ENCODE measurements at regions not wholly inside any gene's neighbourhood (a gene's known extent, or its start where the extent isn't known, plus 50 kb on each side); places are given as distances from the start of the nearest gene placed in this dataset.
"Not testable (repeated sequence)": the region's sequence is repeated elsewhere in the genome, so short reads cannot be mapped to it uniquely, and the experiment has no call there.

DNA sequence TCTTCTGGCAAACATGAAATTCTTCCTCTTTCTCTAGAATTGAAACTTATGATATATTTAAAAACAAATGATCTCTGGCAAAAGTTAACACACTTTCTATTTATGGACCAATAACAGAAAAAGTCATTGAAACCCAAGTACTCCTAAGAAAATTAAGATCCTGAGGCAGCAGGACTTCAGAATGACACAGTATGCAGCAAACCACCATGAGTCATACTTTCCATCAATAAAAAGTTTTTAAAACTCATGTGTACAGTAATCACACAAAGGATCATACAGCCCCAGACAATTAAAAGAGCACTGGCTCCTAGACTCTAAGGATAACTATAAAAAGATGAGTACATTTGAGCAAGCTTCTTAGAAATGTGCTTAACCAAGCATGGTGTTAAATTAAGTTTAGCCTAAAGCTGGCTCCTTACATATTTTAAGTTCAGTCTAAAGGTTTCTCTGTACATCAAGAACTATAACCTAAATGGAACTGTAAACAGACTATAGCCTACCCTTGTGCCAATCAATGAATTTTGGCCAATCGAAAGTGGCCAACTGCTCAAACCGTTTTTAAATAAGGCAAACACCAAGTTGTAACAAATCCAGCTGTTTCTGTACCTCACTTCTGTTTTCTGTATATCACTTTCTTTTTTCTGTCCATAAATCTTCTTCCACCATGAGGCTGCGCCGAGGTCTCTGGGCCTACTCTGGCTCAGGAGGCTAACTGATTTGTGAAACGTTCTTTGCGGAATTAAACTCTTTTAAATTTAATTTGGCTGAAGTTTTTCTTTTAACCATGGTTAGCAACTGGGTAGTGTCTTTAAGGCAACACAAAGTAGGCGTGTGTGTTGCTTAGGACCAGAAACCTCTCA, 232.1 kb upstream of the PIK3R1 start:
- DNase-seq (ENCODE audit: low spot score) = peak; percentile 60
- Histone ChIP-seq H3K4me2 (no peak overlapping the region), H3K36me3 (replicated peaks; ENCODE audit: insufficient read depth, low read depth) (no peaks in the 10 kb centered on the region), H4K20me1 (ENCODE audit: insufficient read depth, poor library complexity, severe bottlenecking) (no peaks in the 10 kb centered on the region), H3K4me3 (no peak overlapping the region), H3K4me1 (ENCODE audit: insufficient read depth) (peaks cover 17% of the 10 kb centered on the region), H2AFZ (no peak overlapping the region), H3K27ac (peak overlapping the region; percentile 65), H3K79me2 (no peaks in the 10 kb centered on the region), H3K9me3 (ENCODE audit: low read depth) (no peaks in the 10 kb centered on the region), H3K9me2 (replicated peaks; ENCODE audit: insufficient read depth) (no peaks in the 10 kb centered on the region), H3K27me3 (no peaks in the 10 kb centered on the region)
- WGBS (ENCODE audit: low lambda C conversion rate, missing lambda C conversion rate) = 88% methylated on average over 7 of the region's 7 CpGs
- TF ChIP-seq EZH2phosphoT487 (IDR thresholded peaks at IDR 0.05; ENCODE audit: low read depth, severe bottlenecking, unreplicated experiment) = no peak
- TF ChIP-seq EZH2 (IDR thresholded peaks at IDR 0.05; ENCODE audit: borderline replicate concordance) = no peak
- TF ChIP-seq CTCF (IDR thresholded peaks at IDR 0.05; ENCODE audit: poor library complexity) = no peak

- H3K27me3 ChIP-seq; H4K20me1 ChIP-seq (ENCODE audit: insufficient read depth, poor library complexity, severe bottlenecking); H3K4me3 ChIP-seq; DNase-seq (ENCODE audit: low spot score); H3K36me3 ChIP-seq (replicated peaks; ENCODE audit: insufficient read depth, low read depth); H3K27ac ChIP-seq; H2AFZ ChIP-seq; H3K4me2 ChIP-seq; H3K9me3 ChIP-seq (ENCODE audit: low read depth); H3K79me2 ChIP-seq; H3K9me2 ChIP-seq (replicated peaks; ENCODE audit: insufficient read depth): not testable (repeated sequence)
- WGBS (ENCODE audit: low lambda C conversion rate, missing lambda C conversion rate) = over 99% methylated on average over 4 of the region's 4 CpGs
- peaks cover 17% of the 10 kb centered on the region for H3K4me1 ChIP-seq (ENCODE audit: insufficient read depth)
Observed at GRCh38 chr5:67982160-67982559, 233.4 kb upstream of the PIK3R1 start.

DNA sequence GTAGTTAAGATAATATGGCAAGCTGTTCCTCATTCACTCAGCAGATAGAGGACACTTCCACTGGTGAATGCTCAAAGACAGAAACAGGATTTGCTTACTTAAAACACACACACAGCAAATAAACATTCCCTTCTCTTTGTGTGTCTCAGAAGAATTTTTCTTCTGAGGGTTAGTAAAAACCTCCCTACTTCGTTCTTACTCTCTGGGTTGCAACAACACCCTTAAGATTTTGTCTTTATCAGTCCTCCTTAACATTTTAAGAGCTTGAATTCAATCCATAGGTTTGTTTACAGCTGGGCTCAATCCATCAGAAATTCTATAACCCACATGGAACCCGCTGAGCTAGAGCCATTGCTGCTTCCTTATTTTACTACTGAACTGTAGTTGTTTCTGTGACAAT, 237.4 kb upstream of the PIK3R1 start:
- Histone ChIP-seq H3K4me1 (ENCODE audit: insufficient read depth) (no peaks in the 10 kb centered on the region), H3K4me3 (no peak overlapping the region), H2AFZ (no peak overlapping the region), H3K9me3 (ENCODE audit: low read depth) (no peaks in the 10 kb centered on the region), H3K27me3 (no peaks in the 10 kb centered on the region), H3K79me2 (no peaks in the 10 kb centered on the region), H3K36me3 (replicated peaks; ENCODE audit: insufficient read depth, low read depth) (no peaks in the 10 kb centered on the region), H3K27ac (no peak overlapping the region), H3K9me2 (replicated peaks; ENCODE audit: insufficient read depth) (no peaks in the 10 kb centered on the region), H3K4me2 (no peak overlapping the region), H4K20me1 (ENCODE audit: insufficient read depth, poor library complexity, severe bottlenecking) (no peaks in the 10 kb centered on the region)
- no peak for DNase-seq (ENCODE audit: low spot score)
- TF ChIP-seq EZH2 (IDR thresholded peaks at IDR 0.05; ENCODE audit: borderline replicate concordance) = no peak
- no peak for TF ChIP-seq EZH2phosphoT487 (IDR thresholded peaks at IDR 0.05; ENCODE audit: low read depth, severe bottlenecking, unreplicated experiment)
- no peak for TF ChIP-seq CTCF (IDR thresholded peaks at IDR 0.05; ENCODE audit: poor library complexity)
- 42% methylated on average over 2 of the region's 2 CpGs for WGBS (ENCODE audit: low lambda C conversion rate, missing lambda C conversion rate)

DNA sequence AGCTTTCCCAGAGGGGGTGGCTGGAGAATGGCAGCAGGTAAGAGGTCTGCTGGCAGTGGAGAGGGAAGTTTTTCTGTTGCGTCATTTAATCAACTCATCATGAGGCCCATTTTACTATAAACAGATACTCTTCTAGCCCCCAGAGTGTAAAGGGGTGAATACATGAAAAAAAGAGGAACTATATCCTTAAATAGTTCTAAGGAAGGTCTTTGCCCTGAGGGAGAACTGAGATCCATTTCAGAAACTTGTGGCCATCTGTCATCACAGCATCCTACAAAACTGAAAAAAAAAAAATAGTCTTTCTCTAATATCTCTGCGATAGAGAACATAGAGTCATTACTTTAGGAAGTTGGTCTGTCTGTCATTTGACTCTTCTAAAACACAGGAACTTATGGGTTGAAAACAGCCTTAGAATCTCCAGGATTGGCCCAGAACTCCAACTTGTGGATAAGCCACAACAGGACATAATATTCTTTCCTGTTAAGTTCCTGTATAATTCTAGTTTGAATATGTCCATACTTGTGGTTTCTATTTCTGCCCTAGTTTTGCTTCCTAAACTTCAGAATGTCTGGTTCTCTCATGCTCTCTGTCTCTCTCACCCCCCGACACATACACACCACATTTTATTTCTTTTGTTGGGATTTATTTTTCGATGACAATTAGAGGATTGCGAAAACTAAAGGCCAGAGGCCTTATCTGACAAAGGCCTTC, 238.5 kb upstream of the PIK3R1 start:
- H4K20me1 ChIP-seq (ENCODE audit: insufficient read depth, poor library complexity, severe bottlenecking) = no peaks in the 10 kb centered on the region
- H3K4me1 ChIP-seq (ENCODE audit: insufficient read depth) = no peaks in the 10 kb centered on the region
- H3K4me2 ChIP-seq = no peak overlapping the region
- no peak overlapping the region for H2AFZ ChIP-seq
- no peaks in the 10 kb centered on the region for H3K36me3 ChIP-seq (replicated peaks; ENCODE audit: insufficient read depth, low read depth)
- H3K27me3 ChIP-seq = no peaks in the 10 kb centered on the region
- H3K27ac ChIP-seq = no peak overlapping the region
- H3K79me2 ChIP-seq = no peaks in the 10 kb centered on the region
- DNase-seq (ENCODE audit: low spot score) = no peak
- no peaks in the 10 kb centered on the region for H3K9me3 ChIP-seq (ENCODE audit: low read depth)
- TF ChIP-seq EZH2 (IDR thresholded peaks at IDR 0.05; ENCODE audit: borderline replicate concordance) (no peak), EZH2phosphoT487 (IDR thresholded peaks at IDR 0.05; ENCODE audit: low read depth, severe bottlenecking, unreplicated experiment) (no peak), CTCF (IDR thresholded peaks at IDR 0.05; ENCODE audit: poor library complexity) (no peak)
- WGBS (ENCODE audit: low lambda C conversion rate, missing lambda C conversion rate) = 93% methylated on average over 5 of the region's 5 CpGs
- no peak overlapping the region for H3K4me3 ChIP-seq
- H3K9me2 ChIP-seq (replicated peaks; ENCODE audit: insufficient read depth) = no peaks in the 10 kb centered on the region

Data from hepatocyte (in vitro differentiated cells).